IMR-90 (cell line): ENCODE measurements at regions not wholly inside any gene's neighbourhood (a gene's known extent, or its start where the extent isn't known, plus 50 kb on each side); places are given as distances from the start of the nearest gene placed in this dataset.

Experiments
- BHLHE40 ChIP-seq: fragments of 150-350 bp; IDR thresholded peaks from 2 replicates; pipeline ENCODE4 v1.6.1; 2016; ENCODE audit warnings: mild to moderate bottlenecking, low read depth, low read length
- CHD1 ChIP-seq: IDR thresholded peaks from 2 replicates; pipeline ENCODE4 v1.6.1; 2012; ENCODE audit warnings: low read depth, low read length, improper control_type of control experiment
- FOS ChIP-seq: fragments of 150-350 bp; IDR thresholded peaks from 2 replicates; pipeline ENCODE4 v1.6.1; 2016; ENCODE audit warnings: low read depth, low read length
- MAFK ChIP-seq: IDR thresholded peaks from 2 replicates; pipeline ENCODE4 v1.6.1; 2012; ENCODE audit warnings: low read depth, low read length, improper control_type of control experiment
- MAZ ChIP-seq: IDR thresholded peaks from 2 replicates; pipeline ENCODE4 v1.6.1; 2012; ENCODE audit warnings: low read depth, mild to moderate bottlenecking, low read length, improper control_type of control experiment, moderate library complexity, borderline replicate concordance
- MXI1 ChIP-seq: IDR thresholded peaks from 2 replicates; pipeline ENCODE4 v1.6.1; 2012; ENCODE audit warnings: low read depth, mild to moderate bottlenecking, low read length, moderate library complexity, borderline replicate concordance
- NFE2L2 ChIP-seq: fragments of 150-350 bp; IDR thresholded peaks from 2 replicates; pipeline ENCODE4 v1.6.1; 2016; ENCODE audit warnings: low read depth, mild to moderate bottlenecking, low read length
- POLR2A ChIP-seq: IDR thresholded peaks from 2 replicates; pipeline ENCODE4 v1.6.1; 2012; ENCODE audit warnings: mild to moderate bottlenecking, low read depth, low read length
- RAD21 ChIP-seq: IDR thresholded peaks from 2 replicates; pipeline ENCODE4 v1.6.1; 2012; ENCODE audit warnings: low read length, improper control_type of control experiment
- RCOR1 ChIP-seq: IDR thresholded peaks from 2 replicates; pipeline ENCODE4 v1.6.1; 2012; ENCODE audit warnings: mild to moderate bottlenecking, low read length, improper control_type of control experiment; ENCODE audit not compliant: insufficient replicate concordance
- RFX5 ChIP-seq: IDR thresholded peaks from 2 replicates; pipeline ENCODE4 v1.8.0; 2012; ENCODE audit warnings: low read depth, mild to moderate bottlenecking, low read length, moderate library complexity
- SMC3 ChIP-seq: fragments of 150-350 bp; IDR thresholded peaks from 2 replicates; pipeline ENCODE4 v1.6.1; 2016; ENCODE audit warnings: low read depth, mild to moderate bottlenecking, antibody characterized with exemption, low read length, moderate library complexity
- TF ChIP-seq, protein P1 (sequence below): conservative IDR thresholded peaks from 2 replicates; pipeline ENCODE4 v1.5.1; 2012; ENCODE audit warnings: mild to moderate bottlenecking, low read depth, low read length, improper control_type of control experiment

DNA sequence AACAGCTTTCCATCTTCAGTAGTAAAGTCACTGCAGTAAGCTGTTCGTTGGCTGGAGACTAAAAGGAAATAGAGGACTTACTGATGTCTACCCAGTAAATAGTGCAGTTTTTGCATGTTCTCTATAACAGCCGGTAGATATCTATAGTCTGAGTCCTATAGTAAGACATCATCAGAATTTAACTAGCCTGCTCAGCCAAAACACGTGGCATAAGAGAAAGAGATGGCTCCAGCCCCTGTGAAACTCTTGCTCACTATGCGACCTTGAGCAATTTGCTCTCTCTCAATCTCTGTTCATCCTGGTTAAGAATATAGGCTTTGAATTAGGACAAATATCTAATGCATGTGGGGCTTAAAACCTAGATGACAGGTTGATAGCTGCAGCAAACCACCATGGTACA lies 201.6 kb upstream of the PAPPA start:
- TF ChIP-seq POLR2A (no peak), RAD21 (no peak), MAZ (no peak), BHLHE40 (no peak), SMC3 (no peak), RFX5 (no peak), MAFK (no peak), NFE2L2 (no peak), RCOR1 (no peak), MXI1 (no peak), FOS (no peak), CHD1 (no peak)
- TF ChIP-seq, protein P1, sequence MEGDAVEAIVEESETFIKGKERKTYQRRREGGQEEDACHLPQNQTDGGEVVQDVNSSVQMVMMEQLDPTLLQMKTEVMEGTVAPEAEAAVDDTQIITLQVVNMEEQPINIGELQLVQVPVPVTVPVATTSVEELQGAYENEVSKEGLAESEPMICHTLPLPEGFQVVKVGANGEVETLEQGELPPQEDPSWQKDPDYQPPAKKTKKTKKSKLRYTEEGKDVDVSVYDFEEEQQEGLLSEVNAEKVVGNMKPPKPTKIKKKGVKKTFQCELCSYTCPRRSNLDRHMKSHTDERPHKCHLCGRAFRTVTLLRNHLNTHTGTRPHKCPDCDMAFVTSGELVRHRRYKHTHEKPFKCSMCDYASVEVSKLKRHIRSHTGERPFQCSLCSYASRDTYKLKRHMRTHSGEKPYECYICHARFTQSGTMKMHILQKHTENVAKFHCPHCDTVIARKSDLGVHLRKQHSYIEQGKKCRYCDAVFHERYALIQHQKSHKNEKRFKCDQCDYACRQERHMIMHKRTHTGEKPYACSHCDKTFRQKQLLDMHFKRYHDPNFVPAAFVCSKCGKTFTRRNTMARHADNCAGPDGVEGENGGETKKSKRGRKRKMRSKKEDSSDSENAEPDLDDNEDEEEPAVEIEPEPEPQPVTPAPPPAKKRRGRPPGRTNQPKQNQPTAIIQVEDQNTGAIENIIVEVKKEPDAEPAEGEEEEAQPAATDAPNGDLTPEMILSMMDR: no peak
